Left lung (tissue), 4 donors: ENCODE measurements at regions not wholly inside any gene's neighbourhood (a gene's known extent, or its start where the extent isn't known, plus 50 kb on each side); places are given as distances from the start of the nearest gene placed in this dataset.

Source experiments
- ATAC-seq: fragments of 200-7000 bp; cut with Tn5 transposase; one replicate; pipeline ENCODE4 v1.9.1; 2020; ENCODE audit warnings: moderate library complexity
- DNase-seq, 4 donors: peaks; one replicate each; pipeline ENCODE4 v3.0.0-alpha.2; 2013 to 2020
- H3K27ac ChIP-seq, 2 donors: fragments of 200-600 bp; sonication (generic) in 1 of 2; one replicate each; pipeline versions ENCODE4 v1.5.0 to v1.8.0; 2020 to 2021
- H3K27me3 ChIP-seq, 2 donors: fragments of 200-600 bp; sonication (generic) in 1 of 2; one replicate each; pipeline versions ENCODE4 v1.5.0 to v1.8.0; 2020 to 2021
- H3K36me3 ChIP-seq, 2 donors: fragments of 200-600 bp; sonication (generic) in 1 of 2; one replicate each; pipeline versions ENCODE4 v1.5.0 to v1.8.0; 2020 to 2021
- H3K4me1 ChIP-seq, 2 donors: fragments of 200-600 bp; one replicate each; pipeline ENCODE4 v1.8.0; 2021
- H3K4me3 ChIP-seq, 2 donors: fragments of 200-600 bp; sonication (generic) in 1 of 2; one replicate each; pipeline versions ENCODE4 v1.5.0 to v1.8.0; 2020 to 2021; ENCODE audit warnings: mild to moderate bottlenecking in 1 of 2
- H3K9me3 ChIP-seq, 2 donors: fragments of 200-600 bp; sonication (generic) in 1 of 2; one replicate each; pipeline versions ENCODE4 v1.5.0 to v1.8.0; 2020 to 2021
- intact Hi-C, 2 donors: fragments of 100-400 bp; cut with DNase I; formaldehyde crosslinking; loops; one replicate each; pipeline versions ENCODE4 v1.11.2 to v1.14.2; 2022
- TF ChIP-seq, protein P1 (sequence below), 2 donors: fragments of 200-600 bp; sonication (generic) in 1 of 2; IDR thresholded peaks; one replicate each; pipeline versions ENCODE4 v1.5.0 to v1.8.0; 2021; ENCODE audit warnings: antibody characterized with exemption in 2 of 2
- donor health status: DM: no; HTN: yes; CAD: no.
- donor health status: DM: no; HTN: no; CAD: no.

- Histone ChIP-seq H3K4me3 (peak overlapping the region; percentile 8 to 38), H3K36me3 (peaks cover 0 to 58% of the 10 kb centered on the region in 2 donors), H3K4me1 (peaks cover 59 to 87% of the 10 kb centered on the region in 2 donors), H3K27ac (peak overlapping the region; percentile 83 to 98), H3K9me3 (no peaks in the 10 kb centered on the region), H3K27me3 (no peaks in the 10 kb centered on the region)
- ATAC-seq (peak; percentile 55), DNase-seq (peak in 2 of 4 donors; percentile 80 to 89)
- intact Hi-C loops = no loop called here
- TF ChIP-seq, protein P1, sequence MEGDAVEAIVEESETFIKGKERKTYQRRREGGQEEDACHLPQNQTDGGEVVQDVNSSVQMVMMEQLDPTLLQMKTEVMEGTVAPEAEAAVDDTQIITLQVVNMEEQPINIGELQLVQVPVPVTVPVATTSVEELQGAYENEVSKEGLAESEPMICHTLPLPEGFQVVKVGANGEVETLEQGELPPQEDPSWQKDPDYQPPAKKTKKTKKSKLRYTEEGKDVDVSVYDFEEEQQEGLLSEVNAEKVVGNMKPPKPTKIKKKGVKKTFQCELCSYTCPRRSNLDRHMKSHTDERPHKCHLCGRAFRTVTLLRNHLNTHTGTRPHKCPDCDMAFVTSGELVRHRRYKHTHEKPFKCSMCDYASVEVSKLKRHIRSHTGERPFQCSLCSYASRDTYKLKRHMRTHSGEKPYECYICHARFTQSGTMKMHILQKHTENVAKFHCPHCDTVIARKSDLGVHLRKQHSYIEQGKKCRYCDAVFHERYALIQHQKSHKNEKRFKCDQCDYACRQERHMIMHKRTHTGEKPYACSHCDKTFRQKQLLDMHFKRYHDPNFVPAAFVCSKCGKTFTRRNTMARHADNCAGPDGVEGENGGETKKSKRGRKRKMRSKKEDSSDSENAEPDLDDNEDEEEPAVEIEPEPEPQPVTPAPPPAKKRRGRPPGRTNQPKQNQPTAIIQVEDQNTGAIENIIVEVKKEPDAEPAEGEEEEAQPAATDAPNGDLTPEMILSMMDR (IDR thresholded peaks at IDR 0.05) = no peak
Measured at GRCh38 chr22:46084943-46085827, 65.1 kb upstream of the PPARA start.

- Histone ChIP-seq H3K4me1 (peaks cover 60 to 93% of the 10 kb centered on the region in 2 donors), H3K4me3 (peak overlapping the region in 1 of 2 donors; percentile 38)
- peak; percentile 71 for ATAC-seq
Measured at GRCh38 chr22:46085828-46086576, 64.3 kb upstream of the PPARA start.

GRCh38 chr22:46086577-46087335 is 63.6 kb upstream of the PPARA start:
- intact Hi-C loops = no loop called here
- H3K9me3 ChIP-seq = no peaks in the 10 kb centered on the region
- H3K4me3 ChIP-seq = peak overlapping the region in 1 of 2 donors; percentile 38
- H3K27ac ChIP-seq = peak overlapping the region; percentile 83 to 98
- DNase-seq (peak in 2 of 4 donors; percentile 33 to 58), ATAC-seq (no peak)
- TF ChIP-seq, protein P1 (IDR thresholded peaks at IDR 0.05) = no peak
- peaks cover 0 to 73% of the 10 kb centered on the region in 2 donors for H3K36me3 ChIP-seq
- H3K4me1 ChIP-seq = peaks cover 60 to 95% of the 10 kb centered on the region in 2 donors
- no peaks in the 10 kb centered on the region for H3K27me3 ChIP-seq

More at GRCh38 chr22:46085828-46086576, 64.3 kb upstream of the PPARA start:
- H3K9me3 ChIP-seq = no peaks in the 10 kb centered on the region
- H3K27me3 ChIP-seq = no peaks in the 10 kb centered on the region
- H3K36me3 ChIP-seq = peaks cover 0 to 66% of the 10 kb centered on the region in 2 donors
- DNase-seq = peak in 2 of 4 donors; percentile 82 to 91
- TF ChIP-seq, protein P1 (IDR thresholded peaks at IDR 0.05) = no peak
- peak overlapping the region; percentile 83 to 98 for H3K27ac ChIP-seq
- intact Hi-C loops = no loop called here

- H3K4me3 ChIP-seq = peak overlapping the region in 1 of 2 donors; percentile 38
- H3K9me3 ChIP-seq = no peaks in the 10 kb centered on the region
- intact Hi-C loops = no loop called here
- TF ChIP-seq, protein P1 (IDR thresholded peaks at IDR 0.05) = no peak
- no peak for ATAC-seq
- peaks cover 0 to 79% of the 10 kb centered on the region in 2 donors for H3K36me3 ChIP-seq
- H3K27me3 ChIP-seq = no peaks in the 10 kb centered on the region
- peaks cover 60 to 97% of the 10 kb centered on the region in 2 donors for H3K4me1 ChIP-seq
- peak overlapping the region; percentile 83 to 98 for H3K27ac ChIP-seq
- DNase-seq = no peak
Measured at GRCh38 chr22:46087336-46087690, 63.0 kb upstream of the PPARA start.
